ENCODE measurements at regions not wholly inside any gene's neighbourhood (a gene's known extent, or its start where the extent isn't known, plus 50 kb on each side); places are given as distances from the start of the nearest gene placed in this dataset.

- no peak for DNase-seq (ENCODE audit: low read depth, low spot score)
- no peak overlapping the region for H3K4me3 ChIP-seq (ENCODE audit: low read depth, low read length)
- in situ Hi-C loops (cut with HindIII; ENCODE audit: low sequenced_read_pairs): no loop called here
- TF ChIP-seq CTCF (IDR thresholded peaks at IDR 0.05; ENCODE audit: low read depth, low read length): no peak
These were observed 170.3 kb upstream of the IGFBP7 start for GRCh38 chr4:57280481-57280880.

GRCh38 chr4:57278780-57279179 lies 168.6 kb upstream of the IGFBP7 start:
- TF ChIP-seq CTCF (IDR thresholded peaks at IDR 0.05; ENCODE audit: low read depth, low read length): no peak

GRCh38 chr4:57274082-57274481 lies 163.9 kb upstream of the IGFBP7 start:
- no peak overlapping the region for H3K4me3 ChIP-seq (ENCODE audit: low read depth, low read length)
- no peak for TF ChIP-seq CTCF (IDR thresholded peaks at IDR 0.05; ENCODE audit: low read depth, low read length)
- DNase-seq (ENCODE audit: low read depth, low spot score): no peak
- in situ Hi-C loops (cut with HindIII; ENCODE audit: low sequenced_read_pairs): no loop called here

More at GRCh38 chr4:57278780-57279179, 168.6 kb upstream of the IGFBP7 start:
- DNase-seq (ENCODE audit: low read depth, low spot score): no peak
- H3K4me3 ChIP-seq (ENCODE audit: low read depth, low read length): no peak overlapping the region
- in situ Hi-C loops (cut with HindIII; ENCODE audit: low sequenced_read_pairs): no loop called here

GRCh38 chr4:57270346-57270745 lies 160.2 kb upstream of the IGFBP7 start:
- no peak for TF ChIP-seq CTCF (IDR thresholded peaks at IDR 0.05; ENCODE audit: low read depth, low read length)
- in situ Hi-C loops (cut with HindIII; ENCODE audit: low sequenced_read_pairs): no loop called here
- no peak for DNase-seq (ENCODE audit: low read depth, low spot score)
- no peak overlapping the region for H3K4me3 ChIP-seq (ENCODE audit: low read depth, low read length)

- DNase-seq (ENCODE audit: low read depth, low spot score): no peak
- in situ Hi-C loops (cut with HindIII; ENCODE audit: low sequenced_read_pairs): no loop called here
- no peak for TF ChIP-seq CTCF (IDR thresholded peaks at IDR 0.05; ENCODE audit: low read depth, low read length)
- no peak overlapping the region for H3K4me3 ChIP-seq (ENCODE audit: low read depth, low read length)
These were observed 155.8 kb upstream of the IGFBP7 start for GRCh38 chr4:57265831-57266582.

- in situ Hi-C loops (cut with HindIII; ENCODE audit: low sequenced_read_pairs): no loop called here
- no peak for TF ChIP-seq CTCF (IDR thresholded peaks at IDR 0.05; ENCODE audit: low read depth, low read length)
- H3K4me3 ChIP-seq (ENCODE audit: low read depth, low read length): no peak overlapping the region
- no peak for DNase-seq (ENCODE audit: low read depth, low spot score)
These were observed 144.6 kb upstream of the IGFBP7 start for GRCh38 chr4:57254754-57255153.
